ENCODE measurements at regions not wholly inside any gene's neighbourhood (a gene's known extent, or its start where the extent isn't known, plus 50 kb on each side); places are given as distances from the start of the nearest gene placed in this dataset.
A peak's percentile ranks its signal among the peaks of the same experiment; 100 is the strongest.

DNA sequence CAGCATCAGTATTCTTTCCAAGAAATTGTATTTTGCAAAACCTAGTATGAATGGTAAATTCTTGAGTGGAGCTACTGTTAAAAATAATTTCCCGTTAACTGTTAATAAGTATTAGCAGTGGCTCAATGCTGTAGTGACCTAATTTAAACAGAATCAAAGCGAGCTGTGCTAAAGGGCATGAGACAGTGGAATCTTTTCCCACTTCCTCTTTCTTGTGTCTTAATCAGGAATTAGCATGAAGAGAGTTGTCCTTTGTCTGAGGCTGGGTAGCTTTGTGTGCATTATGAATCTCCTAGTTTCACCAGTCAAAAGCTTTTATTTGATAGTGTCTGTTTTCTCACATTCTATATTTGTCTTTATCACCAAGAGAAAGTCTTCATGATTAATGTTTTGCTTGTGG, 298.8 kb upstream of the GCFC2 start:
- Mint-ChIP-seq H3K4me1 (peaks cover 30% of the 10 kb centered on the region), H3K9me3 (peaks cover 4% of the 10 kb centered on the region; the same call in 1 of the 2 replicates), H3K36me3 (no peaks in the 10 kb centered on the region), H3K27me3 (ENCODE audit: low read depth) (no peaks in the 10 kb centered on the region), H3K4me3 (no peak overlapping the region), H3K27ac (no peak overlapping the region)
- POLR2A ChIA-PET, result no interaction called here
- DNase-seq (ENCODE audit: low spot score), result no peak
- TF ChIP-seq ESRRA (CRISPR knock-in tag; IDR thresholded peaks at IDR 0.05; ENCODE audit: borderline replicate concordance), result no peak
- no peak for TF ChIP-seq RORB (CRISPR knock-in tag; IDR thresholded peaks at IDR 0.05)
- TF ChIP-seq, protein P1, sequence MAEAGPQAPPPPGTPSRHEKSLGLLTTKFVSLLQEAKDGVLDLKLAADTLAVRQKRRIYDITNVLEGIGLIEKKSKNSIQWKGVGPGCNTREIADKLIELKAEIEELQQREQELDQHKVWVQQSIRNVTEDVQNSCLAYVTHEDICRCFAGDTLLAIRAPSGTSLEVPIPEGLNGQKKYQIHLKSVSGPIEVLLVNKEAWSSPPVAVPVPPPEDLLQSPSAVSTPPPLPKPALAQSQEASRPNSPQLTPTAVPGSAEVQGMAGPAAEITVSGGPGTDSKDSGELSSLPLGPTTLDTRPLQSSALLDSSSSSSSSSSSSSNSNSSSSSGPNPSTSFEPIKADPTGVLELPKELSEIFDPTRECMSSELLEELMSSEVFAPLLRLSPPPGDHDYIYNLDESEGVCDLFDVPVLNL (CRISPR knock-in tag; IDR thresholded peaks at IDR 0.05; ENCODE audit: borderline replicate concordance, low read depth), result no peak
- no peak for TF ChIP-seq ZNF232 (CRISPR knock-in tag; IDR thresholded peaks at IDR 0.05)
- TF ChIP-seq, protein P2, sequence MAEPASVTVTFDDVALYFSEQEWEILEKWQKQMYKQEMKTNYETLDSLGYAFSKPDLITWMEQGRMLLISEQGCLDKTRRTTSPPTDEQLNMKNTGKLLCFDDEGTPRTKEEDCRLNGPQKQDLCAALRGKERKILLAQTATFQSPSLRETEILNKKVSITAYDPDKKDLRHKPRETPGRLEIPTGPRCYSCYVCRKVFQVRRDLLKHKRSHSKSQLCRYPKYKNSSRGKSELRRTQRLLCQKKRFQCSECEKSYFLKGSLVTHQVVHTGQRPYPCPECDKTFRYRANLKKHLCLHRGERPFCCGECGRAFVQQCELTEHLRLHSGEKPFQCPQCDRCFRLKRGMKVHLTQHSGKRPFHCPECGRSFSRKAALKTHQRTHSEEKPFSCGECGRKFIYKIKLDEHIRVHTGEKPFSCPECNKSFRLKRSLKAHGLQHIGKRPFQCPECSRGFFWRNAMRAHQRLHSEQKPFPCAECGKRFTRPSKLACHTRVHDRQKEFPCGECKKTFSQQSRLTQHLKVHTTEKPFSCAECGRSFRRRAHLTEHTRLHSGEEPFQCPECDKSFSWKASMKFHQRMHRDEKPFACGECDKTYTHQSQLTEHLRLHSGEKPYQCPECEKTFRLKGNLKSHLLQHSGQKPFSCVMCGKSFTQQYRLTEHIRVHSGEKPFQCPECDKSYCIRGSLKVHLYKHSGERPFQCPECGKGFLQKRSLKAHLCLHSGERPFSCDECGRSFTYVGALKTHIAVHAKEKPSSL (CRISPR knock-in tag; conservative IDR thresholded peaks at IDR 0.05), result no peak
- TF ChIP-seq, protein P3, sequence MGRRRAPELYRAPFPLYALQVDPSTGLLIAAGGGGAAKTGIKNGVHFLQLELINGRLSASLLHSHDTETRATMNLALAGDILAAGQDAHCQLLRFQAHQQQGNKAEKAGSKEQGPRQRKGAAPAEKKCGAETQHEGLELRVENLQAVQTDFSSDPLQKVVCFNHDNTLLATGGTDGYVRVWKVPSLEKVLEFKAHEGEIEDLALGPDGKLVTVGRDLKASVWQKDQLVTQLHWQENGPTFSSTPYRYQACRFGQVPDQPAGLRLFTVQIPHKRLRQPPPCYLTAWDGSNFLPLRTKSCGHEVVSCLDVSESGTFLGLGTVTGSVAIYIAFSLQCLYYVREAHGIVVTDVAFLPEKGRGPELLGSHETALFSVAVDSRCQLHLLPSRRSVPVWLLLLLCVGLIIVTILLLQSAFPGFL (CRISPR knock-in tag; IDR thresholded peaks at IDR 0.05; ENCODE audit: borderline replicate concordance), result no peak
- TF ChIP-seq, protein P4, sequence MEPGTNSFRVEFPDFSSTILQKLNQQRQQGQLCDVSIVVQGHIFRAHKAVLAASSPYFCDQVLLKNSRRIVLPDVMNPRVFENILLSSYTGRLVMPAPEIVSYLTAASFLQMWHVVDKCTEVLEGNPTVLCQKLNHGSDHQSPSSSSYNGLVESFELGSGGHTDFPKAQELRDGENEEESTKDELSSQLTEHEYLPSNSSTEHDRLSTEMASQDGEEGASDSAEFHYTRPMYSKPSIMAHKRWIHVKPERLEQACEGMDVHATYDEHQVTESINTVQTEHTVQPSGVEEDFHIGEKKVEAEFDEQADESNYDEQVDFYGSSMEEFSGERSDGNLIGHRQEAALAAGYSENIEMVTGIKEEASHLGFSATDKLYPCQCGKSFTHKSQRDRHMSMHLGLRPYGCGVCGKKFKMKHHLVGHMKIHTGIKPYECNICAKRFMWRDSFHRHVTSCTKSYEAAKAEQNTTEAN (CRISPR knock-in tag; IDR thresholded peaks at IDR 0.05), result no peak
- TF ChIP-seq, protein P5, sequence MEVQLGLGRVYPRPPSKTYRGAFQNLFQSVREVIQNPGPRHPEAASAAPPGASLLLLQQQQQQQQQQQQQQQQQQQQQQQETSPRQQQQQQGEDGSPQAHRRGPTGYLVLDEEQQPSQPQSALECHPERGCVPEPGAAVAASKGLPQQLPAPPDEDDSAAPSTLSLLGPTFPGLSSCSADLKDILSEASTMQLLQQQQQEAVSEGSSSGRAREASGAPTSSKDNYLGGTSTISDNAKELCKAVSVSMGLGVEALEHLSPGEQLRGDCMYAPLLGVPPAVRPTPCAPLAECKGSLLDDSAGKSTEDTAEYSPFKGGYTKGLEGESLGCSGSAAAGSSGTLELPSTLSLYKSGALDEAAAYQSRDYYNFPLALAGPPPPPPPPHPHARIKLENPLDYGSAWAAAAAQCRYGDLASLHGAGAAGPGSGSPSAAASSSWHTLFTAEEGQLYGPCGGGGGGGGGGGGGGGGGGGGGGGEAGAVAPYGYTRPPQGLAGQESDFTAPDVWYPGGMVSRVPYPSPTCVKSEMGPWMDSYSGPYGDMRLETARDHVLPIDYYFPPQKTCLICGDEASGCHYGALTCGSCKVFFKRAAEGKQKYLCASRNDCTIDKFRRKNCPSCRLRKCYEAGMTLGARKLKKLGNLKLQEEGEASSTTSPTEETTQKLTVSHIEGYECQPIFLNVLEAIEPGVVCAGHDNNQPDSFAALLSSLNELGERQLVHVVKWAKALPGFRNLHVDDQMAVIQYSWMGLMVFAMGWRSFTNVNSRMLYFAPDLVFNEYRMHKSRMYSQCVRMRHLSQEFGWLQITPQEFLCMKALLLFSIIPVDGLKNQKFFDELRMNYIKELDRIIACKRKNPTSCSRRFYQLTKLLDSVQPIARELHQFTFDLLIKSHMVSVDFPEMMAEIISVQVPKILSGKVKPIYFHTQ (CRISPR knock-in tag; IDR thresholded peaks at IDR 0.05), result no peak
- no peak for TF ChIP-seq ZNF138 (CRISPR knock-in tag; conservative IDR thresholded peaks at IDR 0.05)
- no peak for TF ChIP-seq PRRX2 (CRISPR knock-in tag; IDR thresholded peaks at IDR 0.05)
- TF ChIP-seq, protein P6, sequence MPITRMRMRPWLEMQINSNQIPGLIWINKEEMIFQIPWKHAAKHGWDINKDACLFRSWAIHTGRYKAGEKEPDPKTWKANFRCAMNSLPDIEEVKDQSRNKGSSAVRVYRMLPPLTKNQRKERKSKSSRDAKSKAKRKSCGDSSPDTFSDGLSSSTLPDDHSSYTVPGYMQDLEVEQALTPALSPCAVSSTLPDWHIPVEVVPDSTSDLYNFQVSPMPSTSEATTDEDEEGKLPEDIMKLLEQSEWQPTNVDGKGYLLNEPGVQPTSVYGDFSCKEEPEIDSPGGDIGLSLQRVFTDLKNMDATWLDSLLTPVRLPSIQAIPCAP (CRISPR knock-in tag; IDR thresholded peaks at IDR 0.05), result no peak
- CTCF ChIA-PET, result no interaction called here
- ATAC-seq, result no peak

DNA sequence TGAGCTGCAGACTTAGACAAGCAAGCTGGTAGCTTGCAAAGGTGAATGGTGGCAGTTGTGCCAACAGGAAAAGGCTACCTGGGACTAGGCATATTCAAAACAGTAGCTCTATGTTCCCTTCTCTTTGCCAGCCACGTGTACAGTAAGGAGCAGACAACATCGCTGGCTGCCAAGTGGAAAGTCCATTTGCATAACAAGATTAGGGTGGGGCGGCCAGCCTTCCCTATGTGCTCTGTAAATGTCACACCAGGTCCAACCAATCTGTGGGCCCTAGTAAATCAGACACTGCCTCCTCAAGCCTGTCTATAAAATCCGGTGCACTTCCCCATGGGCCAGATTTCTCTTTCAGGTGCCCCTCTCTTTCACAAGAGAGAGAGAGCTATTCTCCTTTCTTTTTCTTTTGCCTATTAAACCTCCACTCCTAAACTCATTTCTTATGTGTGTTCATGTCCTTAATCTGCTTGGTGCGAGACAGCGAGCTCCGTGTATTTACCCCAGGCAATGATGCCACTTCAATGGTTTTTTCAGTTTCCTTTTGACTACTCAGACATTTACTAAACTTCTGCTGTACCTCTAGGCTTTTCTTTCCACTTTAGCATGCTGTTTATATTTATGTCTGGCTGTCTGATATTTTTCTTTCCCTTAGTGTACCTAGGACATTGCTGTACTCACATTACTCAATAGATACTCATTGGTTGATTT, 297.4 kb upstream of the GCFC2 start:
- Mint-ChIP-seq H3K27ac (no peak overlapping the region), H3K4me1 (peaks cover 30% of the 10 kb centered on the region), H3K4me3 (no peak overlapping the region), H3K9me3 (peaks cover 3% of the 10 kb centered on the region; the same call in 1 of the 2 replicates), H3K36me3 (no peaks in the 10 kb centered on the region), H3K27me3 (ENCODE audit: low read depth) (no peaks in the 10 kb centered on the region)
- CTCF ChIA-PET, result no interaction called here
- DNase-seq (ENCODE audit: low spot score), result peak; percentile 13
- peak; percentile 62 for ATAC-seq
- TF ChIP-seq, protein P7, sequence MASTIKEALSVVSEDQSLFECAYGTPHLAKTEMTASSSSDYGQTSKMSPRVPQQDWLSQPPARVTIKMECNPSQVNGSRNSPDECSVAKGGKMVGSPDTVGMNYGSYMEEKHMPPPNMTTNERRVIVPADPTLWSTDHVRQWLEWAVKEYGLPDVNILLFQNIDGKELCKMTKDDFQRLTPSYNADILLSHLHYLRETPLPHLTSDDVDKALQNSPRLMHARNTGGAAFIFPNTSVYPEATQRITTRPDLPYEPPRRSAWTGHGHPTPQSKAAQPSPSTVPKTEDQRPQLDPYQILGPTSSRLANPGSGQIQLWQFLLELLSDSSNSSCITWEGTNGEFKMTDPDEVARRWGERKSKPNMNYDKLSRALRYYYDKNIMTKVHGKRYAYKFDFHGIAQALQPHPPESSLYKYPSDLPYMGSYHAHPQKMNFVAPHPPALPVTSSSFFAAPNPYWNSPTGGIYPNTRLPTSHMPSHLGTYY (CRISPR knock-in tag; IDR thresholded peaks at IDR 0.05), result no peak
- TF ChIP-seq FOXK1 (CRISPR knock-in tag; IDR thresholded peaks at IDR 0.05) (no peak), NR1H2 (CRISPR knock-in tag; IDR thresholded peaks at IDR 0.05) (no peak), OVOL2 (CRISPR knock-in tag; IDR thresholded peaks at IDR 0.05; ENCODE audit: borderline replicate concordance) (no peak), ZNF138 (CRISPR knock-in tag; conservative IDR thresholded peaks at IDR 0.05) (no peak), ZNF219 (CRISPR knock-in tag; IDR thresholded peaks at IDR 0.05; ENCODE audit: borderline replicate concordance) (no peak), ZNF416 (CRISPR knock-in tag; IDR thresholded peaks at IDR 0.05) (no peak), MYBL2 (CRISPR knock-in tag; IDR thresholded peaks at IDR 0.05) (no peak)
- TF ChIP-seq, protein P8, sequence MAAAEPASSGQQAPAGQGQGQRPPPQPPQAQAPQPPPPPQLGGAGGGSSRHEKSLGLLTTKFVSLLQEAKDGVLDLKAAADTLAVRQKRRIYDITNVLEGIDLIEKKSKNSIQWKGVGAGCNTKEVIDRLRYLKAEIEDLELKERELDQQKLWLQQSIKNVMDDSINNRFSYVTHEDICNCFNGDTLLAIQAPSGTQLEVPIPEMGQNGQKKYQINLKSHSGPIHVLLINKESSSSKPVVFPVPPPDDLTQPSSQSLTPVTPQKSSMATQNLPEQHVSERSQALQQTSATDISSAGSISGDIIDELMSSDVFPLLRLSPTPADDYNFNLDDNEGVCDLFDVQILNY (CRISPR knock-in tag; IDR thresholded peaks at IDR 0.05), result no peak
- POLR2A ChIA-PET, result no interaction called here
